Vagina (tissue), 2 donors: ENCODE measurements at regions not wholly inside any gene's neighbourhood (a gene's known extent, or its start where the extent isn't known, plus 50 kb on each side); places are given as distances from the start of the nearest gene placed in this dataset.

ENCODE experiments used
- POLR2A ChIP-seq, 2 donors: fragments of 450-650 bp; IDR thresholded peaks; one replicate each; pipeline ENCODE4 v1.6.1; 2017; ENCODE audit warnings: antibody characterized with exemption in 2 of 2, mild to moderate bottlenecking in 2 of 2, moderate library complexity in 2 of 2
- POLR2AphosphoS5 ChIP-seq, 2 donors: sonication (generic); formaldehyde crosslinking; IDR thresholded peaks; one replicate each; pipeline ENCODE4 v1.9.0; 2017; ENCODE audit warnings: antibody characterized with exemption in 2 of 2, mild to moderate bottlenecking in 2 of 2, low read depth in 1 of 2; ENCODE audit not compliant: insufficient read depth in 1 of 2

GRCh38 chr1:113252166-113252565 lies 138.1 kb upstream of the MAGI3 start:
- TF ChIP-seq POLR2AphosphoS5 (IDR thresholded peaks at IDR 0.05; ENCODE audit: insufficient read depth in 1 of 2, low read depth in 1 of 2): no peak
- no peak for TF ChIP-seq POLR2A (IDR thresholded peaks at IDR 0.05)
